ENCODE measurements at regions not wholly inside any gene's neighbourhood (a gene's known extent, or its start where the extent isn't known, plus 50 kb on each side); places are given as distances from the start of the nearest gene placed in this dataset.

GRCh38 chr1:58197811-58198210, 348.7 kb downstream of the OMA1 start:
- no peak overlapping the region for H3K27ac ChIP-seq (ENCODE audit: low read depth, low read length)
- peaks cover 2% of the 10 kb centered on the region for H3K9me3 Mint-ChIP-seq
- no peak overlapping the region for H3K4me3 ChIP-seq (ENCODE audit: low read length)
- no peaks in the 10 kb centered on the region for H3K4me1 ChIP-seq (ENCODE audit: control insufficient read depth, insufficient read depth, low read length)
- H3K4me3 Mint-ChIP-seq = no peak overlapping the region
- peaks cover 4% of the 10 kb centered on the region for H3K27me3 Mint-ChIP-seq (ENCODE audit: insufficient read depth)
- no peaks in the 10 kb centered on the region for H3K27me3 ChIP-seq (ENCODE audit: control insufficient read depth, insufficient read depth, low read length, poor library complexity, severe bottlenecking)
- H3K27ac Mint-ChIP-seq = no peak overlapping the region
- no peak for TF ChIP-seq CTCF (conservative IDR thresholded peaks at IDR 0.05)
- H3K9ac ChIP-seq (ENCODE audit: extremely low read depth, low read length, poor library complexity, severe bottlenecking) = no peak overlapping the region
- H3K36me3 ChIP-seq (ENCODE audit: control insufficient read depth, insufficient read depth, low read length) = no peaks in the 10 kb centered on the region
- no peaks in the 10 kb centered on the region for H3K4me1 Mint-ChIP-seq
- 80 to 91% methylated on average over 1 of the region's 1 CpG for WGBS, 2 experiments (ENCODE audit: insufficient coverage in 1 of 2, insufficient read length in 1 of 2)
- H3K9me3 ChIP-seq (ENCODE audit: control insufficient read depth, low read length) = no peaks in the 10 kb centered on the region
- H3K36me3 Mint-ChIP-seq (ENCODE audit: low read depth) = no peaks in the 10 kb centered on the region
- no peak for DNase-seq

- no peaks in the 10 kb centered on the region for H3K36me3 ChIP-seq (ENCODE audit: control insufficient read depth, insufficient read depth, low read length)
- no peak overlapping the region for H3K4me3 Mint-ChIP-seq
- no peaks in the 10 kb centered on the region for H3K4me1 Mint-ChIP-seq
- WGBS, 2 experiments (ENCODE audit: insufficient coverage in 1 of 2, insufficient read length in 1 of 2) = 82 to 94% methylated on average over 7 to 10 of the region's 10 CpGs
- H3K4me1 ChIP-seq (ENCODE audit: control insufficient read depth, insufficient read depth, low read length) = no peaks in the 10 kb centered on the region
- no peaks in the 10 kb centered on the region for H3K36me3 Mint-ChIP-seq (ENCODE audit: low read depth)
- no peaks in the 10 kb centered on the region for H3K27me3 ChIP-seq (ENCODE audit: control insufficient read depth, insufficient read depth, low read length, poor library complexity, severe bottlenecking)
- no peak for TF ChIP-seq CTCF (conservative IDR thresholded peaks at IDR 0.05)
- no peak for DNase-seq
- H3K9ac ChIP-seq (ENCODE audit: extremely low read depth, low read length, poor library complexity, severe bottlenecking) = no peak overlapping the region
- H3K27me3 Mint-ChIP-seq (ENCODE audit: insufficient read depth) = peaks cover 2% of the 10 kb centered on the region
- H3K27ac ChIP-seq (ENCODE audit: low read depth, low read length) = peak overlapping the region; percentile 8
- H3K9me3 ChIP-seq (ENCODE audit: control insufficient read depth, low read length) = no peaks in the 10 kb centered on the region
- peaks cover 2% of the 10 kb centered on the region for H3K9me3 Mint-ChIP-seq
- no peak overlapping the region for H3K27ac Mint-ChIP-seq
- no peak overlapping the region for H3K4me3 ChIP-seq (ENCODE audit: low read length)
Observed at GRCh38 chr1:58190267-58190988, 356.1 kb downstream of the OMA1 start.

GRCh38 chr1:58189453-58189852, 357.1 kb downstream of the OMA1 start:
- H3K4me1 Mint-ChIP-seq = peaks cover under 1% of the 10 kb centered on the region
- Histone ChIP-seq H3K9ac (ENCODE audit: extremely low read depth, low read length, poor library complexity, severe bottlenecking) (no peak overlapping the region), H3K4me1 (ENCODE audit: control insufficient read depth, insufficient read depth, low read length) (no peaks in the 10 kb centered on the region), H3K27ac (ENCODE audit: low read depth, low read length) (no peak overlapping the region), H3K36me3 (ENCODE audit: control insufficient read depth, insufficient read depth, low read length) (no peaks in the 10 kb centered on the region), H3K27me3 (ENCODE audit: control insufficient read depth, insufficient read depth, low read length, poor library complexity, severe bottlenecking) (no peaks in the 10 kb centered on the region), H3K9me3 (ENCODE audit: control insufficient read depth, low read length) (no peaks in the 10 kb centered on the region), H3K4me3 (ENCODE audit: low read length) (no peak overlapping the region)
- no peak overlapping the region for H3K4me3 Mint-ChIP-seq
- WGBS, 2 experiments (ENCODE audit: insufficient coverage in 1 of 2, insufficient read length in 1 of 2) = 90 to 100% methylated on average over 1 to 3 of the region's 3 CpGs
- DNase-seq = no peak
- no peak overlapping the region for H3K27ac Mint-ChIP-seq
- H3K9me3 Mint-ChIP-seq = peaks cover 2% of the 10 kb centered on the region
- no peaks in the 10 kb centered on the region for H3K36me3 Mint-ChIP-seq (ENCODE audit: low read depth)
- no peak for TF ChIP-seq CTCF (conservative IDR thresholded peaks at IDR 0.05)
- H3K27me3 Mint-ChIP-seq (ENCODE audit: insufficient read depth) = peaks cover 2% of the 10 kb centered on the region
